ENCODE measurements at regions not wholly inside any gene's neighbourhood (a gene's known extent, or its start where the extent isn't known, plus 50 kb on each side); places are given as distances from the start of the nearest gene placed in this dataset.

GRCh38 chr7:41312235-41312634 is 390.7 kb downstream of the INHBA start:
- Histone ChIP-seq H4K20me1 (replicated peaks in 1 of 2; ENCODE audit: control insufficient read depth in 1 of 2, insufficient read depth in 2 of 2, low read length in 2 of 2) (no peaks in the 10 kb centered on the region), H3K4me3 (ENCODE audit: extremely low read depth in 1 of 4, insufficient read depth in 2 of 4, low read depth in 3 of 4, low read length in 4 of 4) (no peak overlapping the region)

More at GRCh38 chr7:41312235-41312634, 390.7 kb downstream of the INHBA start:
- H4K5ac ChIP-seq (ENCODE audit: insufficient read length, low read depth, low read length), result no peak overlapping the region
- no peak overlapping the region for H3K9ac ChIP-seq (replicated peaks in 1 of 4; ENCODE audit: extremely low read depth in 1 of 4, low read depth in 3 of 4, low read length in 3 of 4)
- H3K23me2 ChIP-seq (ENCODE audit: low read depth, low read length), result no peaks in the 10 kb centered on the region
- H3K4ac ChIP-seq (replicated peaks; ENCODE audit: insufficient read length, low read depth, low read length), result no peak overlapping the region
- H3K79me1 ChIP-seq (ENCODE audit: low read depth, low read length), result no peaks in the 10 kb centered on the region
- H3K27ac ChIP-seq (ENCODE audit: low read depth, low read length), result no peak overlapping the region
- ChIA-PET POLR2A (ENCODE audit: partially characterized antibody) (no interaction called here), CTCF (ENCODE audit: partially characterized antibody) (interaction anchor here (1.0 to 1.9 kb wide), 5 partner anchors 62 to 399 kb away, joined by 3 to 7 read pairs (median 5); no protein-coding TSS in a partner anchor)
- H3K4me1 ChIP-seq (replicated peaks in 1 of 4; ENCODE audit: control insufficient read depth in 3 of 4, insufficient read depth in 4 of 4, low read length in 3 of 4), result peaks cover 0 to 5% (median 4%) of the 10 kb centered on the region in 4 experiments; a peak in 3 of 7 replicates
- no peak overlapping the region for H4K8ac ChIP-seq (ENCODE audit: extremely low read depth, insufficient read depth, low read length)
- H2BK12ac ChIP-seq (ENCODE audit: low read depth, low read length), result no peak overlapping the region
- H2AFZ ChIP-seq (ENCODE audit: low read length), result no peak overlapping the region
- no peak overlapping the region for H2BK120ac ChIP-seq (replicated peaks; ENCODE audit: low read depth, low read length)
- FAIRE-seq (no peak), DNase-seq (ENCODE audit: low read depth in 1 of 2, low spot score in 2 of 2) (no peak)
- WGBS, 2 experiments (ENCODE audit: extremely low coverage in 1 of 2, insufficient coverage in 1 of 2, insufficient read length in 1 of 2, insufficient replicate concordance in 2 of 2, low coverage in 1 of 2, low lambda C conversion rate in 2 of 2, missing lambda C conversion rate in 1 of 2), result 83% methylated on average over 6 of the region's 6 CpGs; no CpG with 5 or more reads in 1 of the 2 experiments
- no peaks in the 10 kb centered on the region for H3K27me3 ChIP-seq (replicated peaks in 1 of 4; ENCODE audit: control insufficient read depth in 3 of 4, extremely low read depth in 1 of 4, insufficient read depth in 3 of 4, low read length in 3 of 4)
- no peak for TF ChIP-seq MAX (IDR thresholded peaks at IDR 0.05)
- no peak for TF ChIP-seq RXRA (IDR thresholded peaks at IDR 0.05; ENCODE audit: insufficient read depth, low read depth, low read length)
- no peak for TF ChIP-seq CHD2 (IDR thresholded peaks at IDR 0.05; ENCODE audit: low read length)
- no peak for TF ChIP-seq BRCA1 (IDR thresholded peaks at IDR 0.05; ENCODE audit: low read depth, low read length)
- no peak for TF ChIP-seq KDM1A (IDR thresholded peaks at IDR 0.05; ENCODE audit: borderline replicate concordance, low read length)
- H3K79me2 ChIP-seq (ENCODE audit: control insufficient read depth in 1 of 2, insufficient read depth in 2 of 2, low read length in 2 of 2), result no peaks in the 10 kb centered on the region
- no peaks in the 10 kb centered on the region for H3K36me3 ChIP-seq (ENCODE audit: control insufficient read depth in 2 of 4, insufficient read depth in 4 of 4, low read length in 3 of 4)
- no peak overlapping the region for H3K23ac ChIP-seq (ENCODE audit: insufficient read length)
- no peak overlapping the region for H2AK5ac ChIP-seq (ENCODE audit: low read depth, low read length)
- H2BK5ac ChIP-seq (ENCODE audit: low read depth, low read length), result no peak overlapping the region
- H3K9me3 ChIP-seq (ENCODE audit: insufficient read depth in 2 of 2, low read depth in 1 of 2, low read length in 1 of 2), result no peaks in the 10 kb centered on the region
- no peak overlapping the region for H3K4me2 ChIP-seq (ENCODE audit: insufficient read depth in 1 of 2, low read depth in 2 of 2, low read length in 2 of 2)
- no peak overlapping the region for H2BK15ac ChIP-seq (ENCODE audit: low read length)
- H3K14ac ChIP-seq (ENCODE audit: insufficient read length), result no peak overlapping the region
- no peak overlapping the region for H3K56ac ChIP-seq (replicated peaks; ENCODE audit: insufficient read length, low read depth, low read length)
- H4K91ac ChIP-seq (replicated peaks; ENCODE audit: insufficient read length, low read length), result no peak overlapping the region
- H2BK20ac ChIP-seq (ENCODE audit: low read length), result no peak overlapping the region
- H3K18ac ChIP-seq (ENCODE audit: extremely low read depth, low read length), result no peak overlapping the region
